Natural killer cell treated with Interleukin-12 subunit alpha and Interleukin-12 subunit beta and Interleukin-15 and Interleukin-18, amount 100 ng/mL, for 72 hours (primary cell): ENCODE measurements at regions not wholly inside any gene's neighbourhood (a gene's known extent, or its start where the extent isn't known, plus 50 kb on each side); places are given as distances from the start of the nearest gene placed in this dataset.

ENCODE experiments used
- ATAC-seq, 2 donors: fragments of 150-1000 bp; cut with Tn5 transposase in 1 of 2; sonication (Bioruptor Pico), chemical (Tn5 transposase) in 1 of 2; 2 replicates each; pipeline ENCODE4 v1.10.0; 2021
- DNase-seq: peaks from one replicate; pipeline ENCODE4 v3.0.0; 2022; ENCODE audit warnings: low spot score
- H3K27ac Mint-ChIP-seq, 2 donors: 1 replicate in 1 of 2; 2 replicates in 1 of 2; pipeline ENCODE4 v1.8.0; 2022; ENCODE audit warnings: mixed read lengths in 2 of 2, mild to moderate bottlenecking in 1 of 2, moderate library complexity in 1 of 2
- H3K27me3 Mint-ChIP-seq, 2 donors: 1 replicate in 1 of 2; 2 replicates in 1 of 2; pipeline ENCODE4 v1.8.0; 2022; ENCODE audit warnings: mixed read lengths in 2 of 2
- H3K36me3 Mint-ChIP-seq: one replicate; pipeline ENCODE4 v1.8.0; 2022; ENCODE audit warnings: mixed read lengths
- H3K4me1 Mint-ChIP-seq, 2 donors: 1 replicate in 1 of 2; 2 replicates in 1 of 2; pipeline ENCODE4 v1.8.0; 2022; ENCODE audit warnings: low read depth in 2 of 2, mixed read lengths in 2 of 2, mild to moderate bottlenecking in 1 of 2
- H3K4me3 Mint-ChIP-seq: one replicate; pipeline ENCODE4 v1.8.0; 2022; ENCODE audit warnings: mixed read lengths
- H3K9me3 Mint-ChIP-seq: 2 replicates; pipeline ENCODE4 v1.8.0; 2022; ENCODE audit warnings: mixed read lengths

DNA sequence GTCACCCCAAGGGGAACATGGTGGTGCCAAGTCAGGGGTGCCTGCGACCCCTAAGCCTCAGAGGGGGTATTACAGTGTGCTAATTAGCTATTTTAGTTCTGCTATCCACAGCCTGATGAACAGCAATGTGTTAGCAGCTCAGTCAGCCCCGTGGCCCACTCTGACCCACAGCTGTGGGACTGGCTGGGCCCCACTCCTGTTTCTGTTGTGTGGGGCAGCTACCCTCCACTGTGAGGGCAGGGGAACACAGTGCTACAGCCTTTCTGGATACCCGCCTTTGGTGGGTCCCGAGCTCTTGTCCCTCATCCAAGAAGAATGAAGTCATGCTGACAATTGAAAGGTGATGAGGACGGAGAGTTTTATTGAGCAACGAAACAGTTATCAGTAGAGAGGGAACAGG lies 152.5 kb upstream of the GGTLC1 start:
- no peak overlapping the region for H3K4me3 Mint-ChIP-seq
- H3K27ac Mint-ChIP-seq, result no peak overlapping the region
- ATAC-seq (no peak), DNase-seq (no peak)
- H3K9me3 Mint-ChIP-seq, result no peaks in the 10 kb centered on the region
- peaks cover 40 to 58% of the 10 kb centered on the region in 2 donors for H3K4me1 Mint-ChIP-seq
- no peaks in the 10 kb centered on the region for H3K36me3 Mint-ChIP-seq
- no peaks in the 10 kb centered on the region for H3K27me3 Mint-ChIP-seq

DNA sequence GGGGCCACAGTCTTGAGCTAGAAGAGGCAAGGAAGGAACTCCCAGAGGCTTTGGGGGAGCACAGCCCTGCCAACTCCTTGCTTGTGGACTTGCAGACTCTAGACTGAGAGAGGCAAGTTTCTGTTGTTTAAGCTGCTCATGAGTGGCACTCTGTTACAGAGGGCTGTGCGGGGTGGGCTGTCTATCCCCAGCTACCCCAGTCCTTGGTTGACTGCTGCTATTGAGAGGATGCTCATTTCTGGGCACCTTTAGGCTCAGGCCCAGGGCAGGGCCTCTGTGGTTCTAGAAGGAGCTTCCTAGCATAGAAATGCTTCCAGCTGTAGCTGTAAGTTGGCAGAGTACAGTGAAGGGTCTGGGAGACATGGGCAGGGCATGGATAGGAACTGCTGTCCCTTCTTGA lies 151.3 kb upstream of the GGTLC1 start:
- Mint-ChIP-seq H3K27me3 (no peaks in the 10 kb centered on the region), H3K9me3 (no peaks in the 10 kb centered on the region), H3K4me3 (no peak overlapping the region), H3K4me1 (peaks cover 39 to 53% of the 10 kb centered on the region in 2 donors), H3K36me3 (no peaks in the 10 kb centered on the region), H3K27ac (no peak overlapping the region)
- ATAC-seq, result no peak
- no peak for DNase-seq

DNA sequence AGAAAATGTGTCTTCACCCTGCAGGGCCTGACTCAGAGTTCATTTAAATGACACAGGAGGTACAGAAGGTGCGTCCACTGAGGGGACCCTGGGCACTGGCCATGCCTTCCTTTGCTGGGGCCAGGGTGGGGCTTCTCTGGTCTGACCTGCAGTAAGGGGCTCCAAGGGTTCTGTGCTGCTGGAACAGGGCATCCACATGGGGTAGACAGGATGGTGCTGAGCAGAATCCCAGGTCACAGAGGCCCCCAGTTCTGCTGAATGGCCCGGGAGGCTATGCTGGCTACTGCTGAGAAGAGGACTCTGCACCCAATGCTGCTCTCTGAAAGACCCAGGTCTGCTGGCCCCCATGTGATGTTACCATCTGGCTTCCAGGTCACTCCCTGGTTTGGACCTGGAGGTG lies 150.4 kb upstream of the GGTLC1 start:
- H3K9me3 Mint-ChIP-seq, result no peaks in the 10 kb centered on the region
- H3K27me3 Mint-ChIP-seq, result no peaks in the 10 kb centered on the region

GRCh38 chr20:24138196-24138857 lies 149.7 kb upstream of the GGTLC1 start:
- DNase-seq (no peak), ATAC-seq (no peak)
- Mint-ChIP-seq H3K9me3 (no peaks in the 10 kb centered on the region), H3K27ac (peak overlapping the region; percentile 13 to 91), H3K4me1 (peaks cover 35 to 47% of the 10 kb centered on the region in 2 donors), H3K36me3 (no peaks in the 10 kb centered on the region), H3K4me3 (peak overlapping the region; percentile 40), H3K27me3 (no peaks in the 10 kb centered on the region)

More for the DNA sequence above, 150.4 kb upstream of the GGTLC1 start:
- H3K4me3 Mint-ChIP-seq, result peak overlapping the region; percentile 40
- H3K4me1 Mint-ChIP-seq, result peaks cover 37 to 51% of the 10 kb centered on the region in 2 donors
- no peak for DNase-seq
- no peak for ATAC-seq
- no peaks in the 10 kb centered on the region for H3K36me3 Mint-ChIP-seq
- peak overlapping the region in 1 of 2 donors; percentile 13 for H3K27ac Mint-ChIP-seq

DNA sequence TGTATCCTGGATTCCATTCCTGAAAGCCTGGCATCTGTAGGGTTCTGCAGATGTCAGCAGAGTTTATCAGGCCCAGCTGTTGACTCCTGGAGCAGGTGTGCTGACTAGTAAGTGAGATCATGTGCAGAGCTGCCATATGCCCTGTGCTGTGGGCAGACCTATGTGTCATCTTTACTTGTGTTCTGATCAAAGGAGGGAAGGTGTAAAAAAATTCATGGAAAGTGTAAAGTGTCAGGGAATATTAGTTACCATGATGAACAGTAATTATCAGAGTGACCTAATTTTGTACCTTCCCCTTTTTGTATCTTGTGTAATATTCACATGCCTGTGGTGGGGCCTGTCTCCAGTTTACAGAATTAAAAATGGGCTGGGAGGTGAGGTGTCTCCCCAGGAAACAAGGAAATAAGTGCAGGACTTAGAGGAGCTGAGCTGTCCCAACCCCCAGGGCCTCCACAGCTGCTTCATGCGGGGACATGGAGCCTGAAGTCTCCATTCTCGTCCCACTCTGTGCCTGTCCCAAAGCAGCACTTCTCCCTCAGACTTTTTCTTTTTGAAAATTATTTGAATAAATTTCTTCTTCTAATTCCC lies 148.2 kb upstream of the GGTLC1 start:
- Mint-ChIP-seq H3K4me3 (peak overlapping the region; percentile 69), H3K9me3 (peaks cover 8% of the 10 kb centered on the region), H3K36me3 (peaks cover 7% of the 10 kb centered on the region), H3K4me1 (peaks cover 46 to 55% of the 10 kb centered on the region in 2 donors), H3K27me3 (no peaks in the 10 kb centered on the region), H3K27ac (peak overlapping the region; percentile 91 to 94)
- ATAC-seq (peak; percentile 28 to 34), DNase-seq (no peak)

DNA sequence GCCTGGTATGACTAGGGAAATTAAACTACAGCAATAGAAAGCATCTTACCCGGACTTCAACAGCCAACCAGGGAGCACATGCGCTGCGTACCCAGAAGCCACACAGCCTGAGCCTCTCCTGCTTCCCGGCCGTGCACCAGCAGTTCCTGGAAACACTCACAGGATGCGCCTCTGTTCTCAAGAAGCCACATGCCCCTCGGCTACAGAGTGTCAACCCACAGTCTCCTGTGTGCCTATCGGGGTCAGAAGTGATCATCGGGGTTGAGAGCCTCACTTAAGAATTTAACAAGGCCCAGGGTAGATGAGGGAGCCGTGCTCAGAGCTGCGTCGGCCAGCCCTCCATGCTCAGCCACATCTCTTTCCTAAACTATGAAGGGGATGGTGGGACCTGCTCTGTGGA lies 147.2 kb upstream of the GGTLC1 start:
- H3K36me3 Mint-ChIP-seq, result peaks cover 11% of the 10 kb centered on the region
- H3K9me3 Mint-ChIP-seq, result peaks cover 11% of the 10 kb centered on the region
- H3K4me3 Mint-ChIP-seq, result peak overlapping the region; percentile 69
- ATAC-seq (peak; percentile 86 to 88), DNase-seq (peak; percentile 83)
- H3K27me3 Mint-ChIP-seq, result no peaks in the 10 kb centered on the region
- H3K4me1 Mint-ChIP-seq, result peaks cover 50 to 58% of the 10 kb centered on the region in 2 donors
- H3K27ac Mint-ChIP-seq, result peak overlapping the region; percentile 91 to 94

DNA sequence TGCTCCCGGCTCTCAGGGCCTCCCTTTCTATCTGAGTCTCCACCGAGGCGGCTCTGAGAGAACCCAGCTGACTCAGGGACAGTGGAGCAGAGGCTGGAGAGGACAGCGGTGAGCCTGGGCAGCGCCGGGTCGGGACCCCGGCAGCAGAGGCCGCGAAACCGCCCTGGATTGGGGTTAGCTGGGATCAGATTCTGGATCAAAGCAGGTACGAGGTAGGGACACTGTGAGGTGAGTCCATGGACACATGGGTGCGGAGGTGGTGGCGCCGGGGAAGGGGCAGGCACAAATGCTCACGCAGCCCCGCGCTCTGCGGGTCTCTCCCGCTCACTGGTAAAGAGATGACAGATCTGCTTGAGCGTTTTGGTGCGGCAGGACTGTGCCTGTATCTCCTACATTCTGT lies 146.4 kb upstream of the GGTLC1 start:
- Mint-ChIP-seq H3K36me3 (peaks cover 11% of the 10 kb centered on the region), H3K27ac (peak overlapping the region; percentile 91 to 94), H3K9me3 (peaks cover 11% of the 10 kb centered on the region), H3K4me3 (peak overlapping the region; percentile 69), H3K4me1 (peaks cover 50 to 52% of the 10 kb centered on the region in 2 donors), H3K27me3 (no peaks in the 10 kb centered on the region)
- ATAC-seq (no peak), DNase-seq (no peak)

- Mint-ChIP-seq H3K27ac (peak overlapping the region; percentile 91 to 94), H3K36me3 (peaks cover 11% of the 10 kb centered on the region), H3K9me3 (peaks cover 11% of the 10 kb centered on the region), H3K4me3 (peak overlapping the region; percentile 50), H3K4me1 (peaks cover 50 to 52% of the 10 kb centered on the region in 2 donors), H3K27me3 (no peaks in the 10 kb centered on the region)
- no peak for DNase-seq
- no peak for ATAC-seq
These were observed 145.7 kb upstream of the GGTLC1 start for GRCh38 chr20:24134284-24134683.

DNA sequence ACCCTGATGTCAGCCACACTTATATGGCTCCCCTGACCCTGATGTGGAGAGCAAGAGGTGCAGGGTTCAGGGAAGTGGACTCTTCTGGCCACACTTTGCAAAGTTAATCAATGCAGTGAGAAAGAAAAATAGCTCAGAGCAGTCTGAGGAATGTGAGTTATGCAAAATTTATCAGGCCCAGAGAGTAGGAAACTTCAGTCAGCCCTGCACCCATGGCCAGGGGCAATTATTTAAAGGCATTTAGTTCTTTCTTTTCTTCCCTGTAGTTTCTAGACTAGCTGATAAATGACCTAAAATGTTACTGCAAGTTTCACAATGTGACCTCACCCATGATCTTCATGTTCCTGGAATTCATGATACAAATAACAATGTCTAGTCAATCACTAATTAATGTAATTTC lies 143.7 kb upstream of the GGTLC1 start:
- H3K9me3 Mint-ChIP-seq, result peaks cover 11% of the 10 kb centered on the region
- peaks cover 40 to 50% of the 10 kb centered on the region in 2 donors for H3K4me1 Mint-ChIP-seq
- peak overlapping the region; percentile 69 to 94 for H3K27ac Mint-ChIP-seq
- no peak for ATAC-seq
- no peak for DNase-seq
- H3K27me3 Mint-ChIP-seq, result no peaks in the 10 kb centered on the region
- peak overlapping the region; percentile 63 for H3K4me3 Mint-ChIP-seq
- H3K36me3 Mint-ChIP-seq, result peaks cover 11% of the 10 kb centered on the region

GRCh38 chr20:24131684-24132083 lies 143.1 kb upstream of the GGTLC1 start:
- Mint-ChIP-seq H3K4me1 (peaks cover 38 to 48% of the 10 kb centered on the region in 2 donors), H3K27ac (peak overlapping the region; percentile 69 to 94), H3K9me3 (peaks cover 11% of the 10 kb centered on the region), H3K4me3 (peak overlapping the region; percentile 63), H3K36me3 (peaks cover 11% of the 10 kb centered on the region), H3K27me3 (no peaks in the 10 kb centered on the region)
- ATAC-seq (peak in 1 of 2 donors; percentile 36), DNase-seq (no peak)

GRCh38 chr20:24131281-24131680 lies 142.7 kb upstream of the GGTLC1 start:
- H3K27me3 Mint-ChIP-seq, result no peaks in the 10 kb centered on the region
- peaks cover 35 to 44% of the 10 kb centered on the region in 2 donors for H3K4me1 Mint-ChIP-seq
- DNase-seq (no peak), ATAC-seq (no peak)
- H3K27ac Mint-ChIP-seq, result peak overlapping the region; percentile 69 to 94
- H3K9me3 Mint-ChIP-seq, result peaks cover 11% of the 10 kb centered on the region
- H3K36me3 Mint-ChIP-seq, result peaks cover 11% of the 10 kb centered on the region
- H3K4me3 Mint-ChIP-seq, result peak overlapping the region; percentile 63

DNA sequence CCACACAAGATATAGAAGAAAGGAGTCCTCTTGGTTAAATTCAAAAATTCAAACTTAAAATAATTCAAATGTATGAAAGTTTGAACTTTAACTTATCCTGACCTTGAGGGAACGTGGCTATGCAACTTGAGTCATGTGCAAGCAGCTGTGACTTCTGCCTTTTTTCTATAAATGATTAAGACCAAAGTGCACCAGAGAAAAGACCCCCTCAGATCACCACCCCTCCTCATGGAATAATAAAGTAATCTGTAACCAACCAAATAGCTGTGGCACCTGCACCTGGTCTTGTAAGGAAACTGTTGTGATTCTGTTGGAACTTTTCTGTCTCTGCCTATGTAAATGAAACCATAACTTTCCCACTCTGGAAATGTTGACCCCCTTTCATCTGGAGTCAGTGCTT lies 141.1 kb upstream of the GGTLC1 start:
- peaks cover 28 to 31% of the 10 kb centered on the region in 2 donors for H3K4me1 Mint-ChIP-seq
- no peak overlapping the region for H3K4me3 Mint-ChIP-seq
- peaks cover 11% of the 10 kb centered on the region for H3K36me3 Mint-ChIP-seq
- peaks cover 11% of the 10 kb centered on the region for H3K9me3 Mint-ChIP-seq
- DNase-seq (no peak), ATAC-seq (no peak)
- H3K27ac Mint-ChIP-seq, result peak overlapping the region; percentile 4 to 15
- H3K27me3 Mint-ChIP-seq, result peaks cover 0 to 1% of the 10 kb centered on the region in 2 donors

GRCh38 chr20:24124951-24125650 lies 136.5 kb upstream of the GGTLC1 start:
- no peaks in the 10 kb centered on the region for H3K9me3 Mint-ChIP-seq
- H3K4me3 Mint-ChIP-seq, result no peak overlapping the region
- no peak overlapping the region for H3K27ac Mint-ChIP-seq
- DNase-seq, result no peak
- no peak for ATAC-seq
- H3K36me3 Mint-ChIP-seq, result no peaks in the 10 kb centered on the region
- H3K4me1 Mint-ChIP-seq, result peaks cover 19 to 23% of the 10 kb centered on the region in 2 donors
- H3K27me3 Mint-ChIP-seq, result peaks cover 0 to 9% of the 10 kb centered on the region in 2 donors

GRCh38 chr20:24124003-24124402 lies 135.4 kb upstream of the GGTLC1 start:
- ATAC-seq (no peak), DNase-seq (no peak)
- Mint-ChIP-seq H3K4me1 (peaks cover 19 to 23% of the 10 kb centered on the region in 2 donors), H3K9me3 (no peaks in the 10 kb centered on the region), H3K27me3 (peaks cover 0 to 9% of the 10 kb centered on the region in 2 donors), H3K27ac (peak overlapping the region in 1 of 2 donors; percentile 35), H3K36me3 (no peaks in the 10 kb centered on the region), H3K4me3 (no peak overlapping the region)
